ENCODE measurements at regions not wholly inside any gene's neighbourhood (a gene's known extent, or its start where the extent isn't known, plus 50 kb on each side); places are given as distances from the start of the nearest gene placed in this dataset.

GRCh38 chr9:1201901-1202300, 151.7 kb downstream of the DMRT2 start:
- DNase-seq (ENCODE audit: low read depth, low spot score) = no peak

GRCh38 chr9:1202512-1203280, 152.5 kb downstream of the DMRT2 start:
- DNase-seq (ENCODE audit: low read depth, low spot score) = no peak

- no peak for DNase-seq (ENCODE audit: low read depth, low spot score)
Measured at GRCh38 chr9:1207686-1208085, 157.5 kb downstream of the DMRT2 start.

- DNase-seq (ENCODE audit: low read depth, low spot score) = no peak
Measured at GRCh38 chr9:1208157-1208556, 158.0 kb downstream of the DMRT2 start.

GRCh38 chr9:1210954-1211353, 160.8 kb downstream of the DMRT2 start:
- no peak for DNase-seq (ENCODE audit: low read depth, low spot score)

- no peak for DNase-seq (ENCODE audit: low read depth, low spot score)
Measured at GRCh38 chr9:1216532-1216931, 166.4 kb downstream of the DMRT2 start.

- no peak for DNase-seq (ENCODE audit: low read depth, low spot score)
Measured at GRCh38 chr9:1217076-1217475, 166.9 kb downstream of the DMRT2 start.

- DNase-seq (ENCODE audit: low read depth, low spot score) = no peak
Measured at GRCh38 chr9:1219284-1219683, 169.1 kb downstream of the DMRT2 start.

GRCh38 chr9:1221298-1221697, 171.1 kb downstream of the DMRT2 start:
- DNase-seq (ENCODE audit: low read depth, low spot score) = no peak

GRCh38 chr9:1222511-1222910, 172.4 kb downstream of the DMRT2 start:
- no peak for DNase-seq (ENCODE audit: low read depth, low spot score)

GRCh38 chr9:1231998-1232919, 182.1 kb downstream of the DMRT2 start:
- DNase-seq (ENCODE audit: low read depth, low spot score) = no peak

- DNase-seq (ENCODE audit: low read depth, low spot score) = no peak
Measured at GRCh38 chr9:1233568-1233967, 183.4 kb downstream of the DMRT2 start.

- DNase-seq (ENCODE audit: low read depth, low spot score) = no peak
Measured at GRCh38 chr9:1235650-1236049, 185.5 kb downstream of the DMRT2 start.

GRCh38 chr9:1236061-1236460, 185.9 kb downstream of the DMRT2 start:
- no peak for DNase-seq (ENCODE audit: low read depth, low spot score)

- no peak for DNase-seq (ENCODE audit: low read depth, low spot score)
Measured at GRCh38 chr9:1238407-1238806, 188.2 kb downstream of the DMRT2 start.

- DNase-seq (ENCODE audit: low read depth, low spot score) = no peak
Measured at GRCh38 chr9:1248743-1249142, 198.6 kb downstream of the DMRT2 start.

GRCh38 chr9:1253064-1253979, 203.2 kb downstream of the DMRT2 start:
- no peak for DNase-seq (ENCODE audit: low read depth, low spot score)

GRCh38 chr9:1254071-1254470, 203.9 kb downstream of the DMRT2 start:
- no peak for DNase-seq (ENCODE audit: low read depth, low spot score)

- DNase-seq (ENCODE audit: low read depth, low spot score) = no peak
Measured at GRCh38 chr9:1256178-1256577, 206.0 kb downstream of the DMRT2 start.

GRCh38 chr9:1261266-1261665, 211.1 kb downstream of the DMRT2 start:
- no peak for DNase-seq (ENCODE audit: low read depth, low spot score)

- no peak for DNase-seq (ENCODE audit: low read depth, low spot score)
Measured at GRCh38 chr9:1261879-1262766, 212.0 kb downstream of the DMRT2 start.
